Smooth muscle cell (in vitro differentiated cells): ENCODE measurements at regions not wholly inside any gene's neighbourhood (a gene's known extent, or its start where the extent isn't known, plus 50 kb on each side); places are given as distances from the start of the nearest gene placed in this dataset.

Source experiments
- DNase-seq: peaks from one replicate; lab custom pipeline; 2025; ENCODE audit not compliant: unreplicated experiment; lab: John Stamatoyannopoulos, UW
- H2AFZ ChIP-seq: fragments of 200-600 bp; sonication (generic); 2 replicates; pipeline ENCODE4 v1.6.0; 2016; ENCODE audit warnings: antibody characterized with exemption, low read depth, mild to moderate bottlenecking
- H3F3A ChIP-seq: fragments of 200-600 bp; sonication (generic); 2 replicates; pipeline ENCODE4 v1.6.0; 2017; ENCODE audit warnings: antibody characterized with exemption, low read depth
- H3K27ac ChIP-seq: fragments of 200-600 bp; sonication (generic); 2 replicates; pipeline ENCODE4 v1.5.1; 2016; ENCODE audit warnings: low read depth, mild to moderate bottlenecking
- H3K27me3 ChIP-seq: fragments of 200-600 bp; sonication (generic); 2 replicates; pipeline ENCODE4 v1.6.1; 2016; ENCODE audit warnings: low read depth, mild to moderate bottlenecking
- H3K36me3 ChIP-seq: fragments of 200-600 bp; sonication (generic); 2 replicates; pipeline ENCODE4 v1.5.1; 2016; ENCODE audit warnings: low read depth
- H3K4me1 ChIP-seq: fragments of 200-600 bp; sonication (generic); 2 replicates; pipeline ENCODE4 v1.5.1; 2016; ENCODE audit warnings: low read depth
- H3K4me2 ChIP-seq: fragments of 200-600 bp; sonication (generic); 2 replicates; pipeline ENCODE4 v1.6.0; 2016; ENCODE audit warnings: mild to moderate bottlenecking
- H3K4me3 ChIP-seq: fragments of 200-600 bp; sonication (generic); 2 replicates; pipeline ENCODE4 v1.5.1; 2016; ENCODE audit warnings: mild to moderate bottlenecking
- H3K79me2 ChIP-seq: fragments of 200-600 bp; sonication (generic); 2 replicates; pipeline ENCODE4 v1.6.0; 2016; ENCODE audit warnings: low read depth, mild to moderate bottlenecking
- H3K9ac ChIP-seq: fragments of 200-600 bp; sonication (generic); 2 replicates; pipeline ENCODE4 v1.6.0; 2016; ENCODE audit warnings: low read depth
- H3K9me3 ChIP-seq: fragments of 200-600 bp; sonication (generic); replicated peaks from 2 replicates; pipeline ENCODE4 v1.5.1; 2016; ENCODE audit warnings: low read depth
- H4K20me1 ChIP-seq: fragments of 200-600 bp; sonication (generic); 2 replicates; pipeline ENCODE4 v1.6.0; 2016; ENCODE audit warnings: low read depth
- CTCF ChIP-seq: fragments of 200-600 bp; sonication (generic); IDR thresholded peaks from 2 replicates; pipeline ENCODE4 v1.5.1; 2017; ENCODE audit warnings: borderline replicate concordance, mild to moderate bottlenecking, antibody characterized with exemption; ENCODE audit not compliant: insufficient read depth, poor library complexity, severe bottlenecking
- WGBS: methylation state at CpG from one replicate; pipeline ENCODE4 v1.1.7; 2016; ENCODE audit warnings: low lambda C conversion rate; 5-methylcytosine and 5-hydroxymethylcytosine counted together

GRCh38 chrX:110412971-110413726 is 54.5 kb downstream of the RTL9 start:
- Histone ChIP-seq H2AFZ (no peak overlapping the region), H3K79me2 (no peaks in the 10 kb centered on the region), H3K4me1 (peaks cover 6% of the 10 kb centered on the region), H3F3A (no peaks in the 10 kb centered on the region), H4K20me1 (no peaks in the 10 kb centered on the region), H3K4me3 (no peak overlapping the region), H3K36me3 (no peaks in the 10 kb centered on the region), H3K9ac (no peak overlapping the region), H3K9me3 (no peaks in the 10 kb centered on the region), H3K4me2 (peak overlapping the region; percentile 69), H3K27me3 (no peaks in the 10 kb centered on the region), H3K27ac (no peak overlapping the region)
- DNase-seq, result peak; percentile 21
- 29% methylated on average over 18 of the region's 18 CpGs for WGBS
- peak; percentile 72 for TF ChIP-seq CTCF

GRCh38 chrX:110413727-110414124 is 55.1 kb downstream of the RTL9 start:
- H3K27ac ChIP-seq, result no peak overlapping the region

GRCh38 chrX:110414273-110414672 is 55.6 kb downstream of the RTL9 start:
- H3K9ac ChIP-seq, result no peak overlapping the region
- TF ChIP-seq CTCF, result no peak
- no peak for DNase-seq
- H3K79me2 ChIP-seq, result no peaks in the 10 kb centered on the region
- 47% methylated on average over 3 of the region's 3 CpGs for WGBS
- H2AFZ ChIP-seq, result no peak overlapping the region
- H3K4me2 ChIP-seq, result no peak overlapping the region
- no peaks in the 10 kb centered on the region for H4K20me1 ChIP-seq
- no peaks in the 10 kb centered on the region for H3K36me3 ChIP-seq
- H3K4me1 ChIP-seq, result peaks cover 6% of the 10 kb centered on the region
- no peaks in the 10 kb centered on the region for H3K9me3 ChIP-seq
- no peaks in the 10 kb centered on the region for H3K27me3 ChIP-seq
- no peaks in the 10 kb centered on the region for H3F3A ChIP-seq
- peak overlapping the region; percentile 71 for H3K27ac ChIP-seq
- no peak overlapping the region for H3K4me3 ChIP-seq

More at GRCh38 chrX:110413727-110414124, 55.1 kb downstream of the RTL9 start:
- Histone ChIP-seq H3K27me3 (no peaks in the 10 kb centered on the region), H3K9me3 (no peaks in the 10 kb centered on the region), H2AFZ (no peak overlapping the region), H3K9ac (no peak overlapping the region), H3K4me1 (peaks cover 6% of the 10 kb centered on the region), H4K20me1 (no peaks in the 10 kb centered on the region), H3K4me3 (no peak overlapping the region), H3K36me3 (no peaks in the 10 kb centered on the region), H3K4me2 (no peak overlapping the region), H3K79me2 (no peaks in the 10 kb centered on the region), H3F3A (no peaks in the 10 kb centered on the region)
- no peak for TF ChIP-seq CTCF
- WGBS, result 71% methylated on average over 1 of the region's 1 CpG
- DNase-seq, result no peak
